Kidney epithelial cell (primary cell): ENCODE measurements at regions not wholly inside any gene's neighbourhood (a gene's known extent, or its start where the extent isn't known, plus 50 kb on each side); places are given as distances from the start of the nearest gene placed in this dataset.
"Not testable (repeated sequence)": the region's sequence is repeated elsewhere in the genome, so short reads cannot be mapped to it uniquely, and the experiment has no call there.

Source experiments
- DNase-seq: peaks from one replicate; pipeline ENCODE4 v3.0.0-alpha.2; 2010; ENCODE audit warnings: low read depth
- H3K27me3 ChIP-seq: 2 replicates; pipeline ENCODE4 v1.6.0; 2011; ENCODE audit warnings: low read length; ENCODE audit not compliant: control insufficient read depth, insufficient read depth
- H3K36me3 ChIP-seq: 2 replicates; pipeline ENCODE4 v1.5.1; 2011; ENCODE audit warnings: low read length; ENCODE audit not compliant: control insufficient read depth, insufficient read depth
- H3K4me3 ChIP-seq: 2 replicates; pipeline ENCODE4 v1.5.1; 2011; ENCODE audit warnings: low read depth, mild to moderate bottlenecking, control low read depth, low read length
- TF ChIP-seq, protein P1 (sequence below): IDR thresholded peaks from 2 replicates; pipeline ENCODE4 v1.5.1; 2011; ENCODE audit warnings: mild to moderate bottlenecking, moderate library complexity, low read length, control low read depth, inconsistent platforms; ENCODE audit not compliant: insufficient read depth, poor library complexity, severe bottlenecking

DNA sequence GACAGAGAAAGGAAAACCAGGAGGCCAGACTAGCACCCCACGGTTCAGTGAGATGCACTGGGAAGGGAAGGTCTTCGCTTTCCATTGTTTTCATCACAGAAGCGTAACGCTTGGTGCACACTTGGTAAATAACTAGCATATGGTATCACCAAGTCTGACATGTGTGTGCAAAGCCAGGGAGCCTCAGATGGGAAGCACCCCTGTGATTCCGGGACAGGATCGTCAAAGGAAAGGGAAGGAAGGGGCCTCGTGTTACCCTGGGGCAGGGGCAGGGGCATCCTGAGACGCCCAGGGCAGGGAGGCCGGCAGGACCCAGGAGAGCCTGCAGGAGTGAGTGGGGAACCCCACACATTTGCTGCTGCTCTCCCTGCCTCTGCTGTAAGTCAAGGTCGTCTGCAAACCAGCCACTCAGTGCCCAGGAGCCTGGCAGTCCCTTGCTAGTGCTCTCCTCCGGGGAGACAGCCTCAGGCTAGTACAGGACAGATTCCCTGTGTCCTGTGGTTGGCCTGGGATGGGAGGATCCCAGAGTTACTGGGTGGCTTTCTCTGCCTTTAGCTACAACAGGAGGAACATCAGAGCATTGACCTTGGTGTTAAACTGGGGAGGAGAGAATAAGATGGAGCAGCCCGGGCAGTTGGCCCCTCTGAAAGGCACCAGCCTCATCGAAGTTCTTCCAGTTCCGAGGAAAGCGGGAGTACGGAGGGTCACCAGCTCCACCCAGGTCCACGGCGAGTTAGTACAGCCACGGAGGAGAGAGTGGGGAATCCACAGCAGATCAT is 192.5 kb downstream of the NDUFA10 start:
- H3K27me3 ChIP-seq: no peaks in the 10 kb centered on the region
- TF ChIP-seq, protein P1, sequence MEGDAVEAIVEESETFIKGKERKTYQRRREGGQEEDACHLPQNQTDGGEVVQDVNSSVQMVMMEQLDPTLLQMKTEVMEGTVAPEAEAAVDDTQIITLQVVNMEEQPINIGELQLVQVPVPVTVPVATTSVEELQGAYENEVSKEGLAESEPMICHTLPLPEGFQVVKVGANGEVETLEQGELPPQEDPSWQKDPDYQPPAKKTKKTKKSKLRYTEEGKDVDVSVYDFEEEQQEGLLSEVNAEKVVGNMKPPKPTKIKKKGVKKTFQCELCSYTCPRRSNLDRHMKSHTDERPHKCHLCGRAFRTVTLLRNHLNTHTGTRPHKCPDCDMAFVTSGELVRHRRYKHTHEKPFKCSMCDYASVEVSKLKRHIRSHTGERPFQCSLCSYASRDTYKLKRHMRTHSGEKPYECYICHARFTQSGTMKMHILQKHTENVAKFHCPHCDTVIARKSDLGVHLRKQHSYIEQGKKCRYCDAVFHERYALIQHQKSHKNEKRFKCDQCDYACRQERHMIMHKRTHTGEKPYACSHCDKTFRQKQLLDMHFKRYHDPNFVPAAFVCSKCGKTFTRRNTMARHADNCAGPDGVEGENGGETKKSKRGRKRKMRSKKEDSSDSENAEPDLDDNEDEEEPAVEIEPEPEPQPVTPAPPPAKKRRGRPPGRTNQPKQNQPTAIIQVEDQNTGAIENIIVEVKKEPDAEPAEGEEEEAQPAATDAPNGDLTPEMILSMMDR: no peak
- H3K4me3 ChIP-seq: no peak overlapping the region
- DNase-seq: no peak
- no peaks in the 10 kb centered on the region for H3K36me3 ChIP-seq

DNA sequence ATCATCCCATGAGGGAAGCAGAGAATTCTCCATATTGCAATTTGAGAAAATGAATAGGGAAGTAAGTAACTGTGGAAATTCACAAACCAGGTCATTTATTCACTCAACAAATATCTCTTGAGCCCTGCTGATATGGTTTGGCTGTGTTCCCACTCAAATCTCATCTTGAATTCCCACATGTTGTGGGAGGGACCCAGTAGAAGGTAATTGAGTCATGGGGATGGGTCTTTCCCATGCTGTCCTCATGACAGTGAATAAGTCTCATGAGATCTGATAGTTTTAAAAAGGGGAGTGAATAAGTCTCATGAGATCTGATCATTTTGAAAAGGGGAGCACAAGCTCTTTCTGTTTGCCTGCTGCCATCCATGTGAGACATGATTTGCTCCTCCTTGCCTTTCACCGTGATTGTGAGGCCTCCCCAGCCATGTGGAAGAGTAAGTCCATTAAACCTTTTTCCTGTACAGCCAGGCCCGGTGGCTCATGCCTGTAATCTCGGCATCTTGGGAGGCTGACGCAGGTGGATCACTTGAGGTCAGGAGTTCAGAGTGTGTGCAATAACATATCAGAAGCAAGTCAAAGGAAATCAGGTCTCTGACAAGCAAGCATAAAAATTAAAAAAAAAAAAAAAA is 193.2 kb downstream of the NDUFA10 start:
- H3K4me3 ChIP-seq: no peak overlapping the region
- TF ChIP-seq, protein P1: no peak
- no peak for DNase-seq
- no peaks in the 10 kb centered on the region for H3K36me3 ChIP-seq
- no peaks in the 10 kb centered on the region for H3K27me3 ChIP-seq

DNA sequence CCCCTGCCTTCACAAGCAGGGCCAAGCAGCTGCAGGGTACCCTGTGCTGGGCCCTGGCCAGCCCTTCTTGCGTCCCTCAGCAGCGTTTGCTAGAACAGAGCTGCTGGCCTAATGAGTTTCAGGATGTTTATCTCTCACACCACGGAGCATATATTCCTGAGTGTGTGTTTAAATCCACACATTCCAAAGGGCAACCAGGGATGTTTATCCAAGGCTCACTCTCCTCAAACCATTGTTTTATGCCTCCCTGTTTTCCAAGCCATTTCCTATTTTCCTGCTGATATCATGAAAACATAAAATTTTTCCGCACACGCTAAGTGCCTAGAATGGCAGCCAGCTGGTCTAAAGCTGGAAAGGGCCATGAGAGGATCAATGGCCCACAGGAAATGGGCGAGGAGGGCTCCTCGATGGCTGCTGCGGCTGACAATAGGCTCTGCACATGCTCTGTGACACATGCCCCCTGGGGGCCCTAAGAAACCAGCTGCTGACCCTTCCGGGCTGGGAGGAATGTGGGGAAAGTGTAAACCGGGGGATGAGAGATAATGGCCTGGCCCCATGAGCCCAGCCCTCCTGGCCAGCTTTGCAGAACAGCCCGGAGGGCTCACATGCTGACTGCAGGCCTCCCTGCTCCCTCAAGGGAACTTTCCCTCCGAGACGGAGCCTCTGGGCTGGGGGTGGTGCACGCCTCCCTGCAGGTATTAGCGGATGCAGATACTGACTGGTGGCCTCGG is 194.0 kb downstream of the NDUFA10 start:
- TF ChIP-seq, protein P1: no peak
- H3K4me3 ChIP-seq: no peak overlapping the region
- no peak for DNase-seq
- no peaks in the 10 kb centered on the region for H3K36me3 ChIP-seq
- H3K27me3 ChIP-seq: no peaks in the 10 kb centered on the region

DNA sequence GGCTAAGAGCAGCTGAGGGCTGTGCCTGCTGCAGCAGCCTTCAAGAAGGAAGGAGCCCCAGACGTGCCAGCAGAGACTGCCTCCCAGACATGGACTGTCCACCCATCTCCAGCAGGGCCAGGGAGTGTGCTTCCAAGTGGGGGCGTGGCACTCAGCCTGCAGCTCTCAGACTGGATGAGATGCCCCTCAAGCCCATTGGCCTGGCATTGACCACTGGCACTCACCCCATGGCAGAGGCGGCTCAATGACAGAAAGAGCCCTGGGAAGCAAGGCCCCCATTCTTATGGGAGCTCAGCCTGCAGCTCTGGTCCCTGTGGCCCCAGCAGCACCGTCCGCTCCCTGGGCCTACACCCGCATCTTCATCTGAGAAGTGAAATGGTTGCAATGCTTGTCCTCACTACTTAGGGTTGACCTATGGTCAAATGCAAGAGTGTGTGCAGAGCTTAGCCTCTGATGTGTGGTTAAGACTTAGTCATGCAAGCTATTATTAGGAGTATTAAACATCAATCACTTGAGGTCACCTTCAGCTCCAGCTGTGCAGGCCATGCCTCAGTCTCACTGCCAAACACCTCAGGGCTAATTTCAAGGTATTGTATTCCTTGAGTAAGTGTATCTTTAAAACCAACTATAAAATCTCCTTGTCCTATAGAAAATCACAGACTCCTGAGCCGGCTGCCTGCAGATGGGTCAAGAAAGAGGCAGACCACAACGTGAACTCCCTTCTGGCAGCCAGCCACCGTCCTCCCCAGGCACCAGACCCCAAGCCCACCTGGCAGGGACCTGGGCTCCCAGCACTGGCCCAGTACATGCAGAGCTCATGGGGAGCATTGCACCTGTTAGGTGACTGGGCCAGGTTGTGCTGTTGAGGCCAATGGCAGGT is 194.8 kb downstream of the NDUFA10 start:
- no peak overlapping the region for H3K4me3 ChIP-seq
- no peak for DNase-seq

DNA sequence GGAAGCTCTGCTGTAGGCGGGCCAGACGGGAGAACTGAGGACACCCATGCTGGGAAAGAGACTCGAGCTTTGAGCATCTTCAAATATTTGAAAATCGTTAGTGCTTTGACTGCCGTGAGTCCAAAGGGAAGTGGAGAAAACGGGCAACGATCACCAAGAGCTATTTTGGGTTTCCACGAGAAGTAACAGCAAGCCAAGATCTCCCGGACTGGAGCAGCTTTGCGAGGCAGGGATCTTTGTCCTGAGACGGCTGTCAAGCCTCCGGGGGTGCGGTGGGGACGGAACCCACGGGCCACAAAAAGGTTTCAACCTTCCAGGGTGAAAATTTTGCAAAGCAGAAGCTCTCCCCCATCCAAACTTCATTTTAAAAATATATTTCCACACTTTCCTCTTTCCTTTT is 195.8 kb downstream of the NDUFA10 start:
- Histone ChIP-seq H3K36me3 (no peaks in the 10 kb centered on the region), H3K27me3 (no peaks in the 10 kb centered on the region), H3K4me3 (no peak overlapping the region)
- no peak for DNase-seq
- TF ChIP-seq, protein P1: no peak

More for the DNA sequence above, 194.8 kb downstream of the NDUFA10 start:
- Histone ChIP-seq H3K27me3 (no peaks in the 10 kb centered on the region), H3K36me3 (no peaks in the 10 kb centered on the region)
- TF ChIP-seq, protein P1: no peak

DNA sequence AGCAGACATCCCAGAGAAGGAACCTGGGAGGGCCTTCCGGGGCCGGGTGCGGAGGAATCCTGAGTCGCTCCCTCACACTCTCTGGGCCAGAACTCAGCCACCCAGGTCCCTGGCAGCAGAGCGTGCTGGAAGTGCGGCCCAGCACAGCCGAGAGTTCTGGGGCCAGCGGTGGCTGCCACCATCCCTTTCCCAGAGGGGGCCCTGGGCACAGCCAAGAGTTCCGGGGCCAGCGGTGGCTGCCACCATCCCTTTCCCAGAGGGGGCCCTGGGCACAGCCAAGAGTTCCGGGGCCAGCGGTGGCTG is 196.2 kb downstream of the NDUFA10 start:
- not testable (repeated sequence) for H3K27me3 ChIP-seq, DNase-seq, H3K4me3 ChIP-seq, H3K36me3 ChIP-seq
